GM12878 (cell line): ENCODE measurements at regions not wholly inside any gene's neighbourhood (a gene's known extent, or its start where the extent isn't known, plus 50 kb on each side); places are given as distances from the start of the nearest gene placed in this dataset.

ENCODE experiments used
- ATAC-seq: fragments of 200-7000 bp; cut with Tn5 transposase; 3 replicates; pipeline ENCODE4 v1.9.1; 2020; ENCODE audit warnings: mild to moderate bottlenecking, moderate library complexity
- BruUV-seq: library from RNA; stranded (reverse); fragments of 400-500 nt; replicated peaks from 2 replicates; lab custom pipeline; 2021; lab: Mats Ljungman, UMichigan
- CTCF ChIA-PET: fragments of 300-600 bp; sonication (Branson Sonifier 250); formaldehyde crosslinking; extraction: SDS; loops from one replicate; lab custom pipeline; 2021; ENCODE audit warnings: inconsistent platforms; lab: Yijun Ruan, JAX
- POLR2A ChIA-PET: fragments of 350-600 bp; formaldehyde crosslinking; extraction: SDS; loops from one replicate; lab custom pipeline; 2021; ENCODE audit warnings: inconsistent platforms; lab: Charles Lee
- RAD21 ChIA-PET: fragments of 300-600 bp; sonication (Branson Sonifier 250); formaldehyde crosslinking; loops from one replicate; lab custom pipeline; 2023; ENCODE audit warnings: antibody characterized with exemption; ENCODE audit not compliant: unreplicated experiment; lab: Charles Lee
- SMC1A ChIA-PET: fragments of 300-600 bp; sonication (Branson Sonifier 250); formaldehyde crosslinking; loops from one replicate; lab custom pipeline; 2023; ENCODE audit not compliant: unreplicated experiment, uncharacterized antibody; lab: Charles Lee
- DNase-seq: peaks from one replicate; pipeline ENCODE4 v3.0.0-alpha.2; 2011; ENCODE audit warnings: low read depth, low spot score
- FAIRE-seq: peaks from 3 replicates; lab custom pipeline; 2011; peaks lifted over from hg19 to GRCh38; lab: Jason Lieb, UNC
- H2AFZ ChIP-seq: 2 replicates; pipeline ENCODE4 v1.6.0; 2011; ENCODE audit warnings: low read depth, low read length, control low read depth; ENCODE audit not compliant: control insufficient read depth
- H3K27ac ChIP-seq: 2 replicates; pipeline ENCODE4 v1.5.1; 2011; ENCODE audit warnings: control low read depth; ENCODE audit not compliant: control insufficient read depth, insufficient read depth
- H3K27me3 ChIP-seq, 2 experiments: replicated peaks in 1 of 2; 2 replicates each; pipeline versions ENCODE4 v1.6.0 to v1.6.1; 2011; ENCODE audit warnings: low read length in 1 of 2; ENCODE audit not compliant: control insufficient read depth in 2 of 2, insufficient read depth in 2 of 2
- H3K36me3 ChIP-seq, 2 experiments: 2 replicates each; pipeline ENCODE4 v1.5.1; 2011; ENCODE audit warnings: low read length in 1 of 2; ENCODE audit not compliant: control insufficient read depth in 2 of 2, insufficient read depth in 2 of 2
- H3K4me1 ChIP-seq: 2 replicates; pipeline ENCODE4 v1.6.1; 2011; ENCODE audit warnings: mild to moderate bottlenecking, low read length, moderate library complexity, mixed read lengths; ENCODE audit not compliant: control insufficient read depth, insufficient read depth
- H3K4me2 ChIP-seq: 2 replicates; pipeline ENCODE4 v1.6.0; 2011; ENCODE audit warnings: control low read depth; ENCODE audit not compliant: control insufficient read depth, insufficient read depth
- H3K4me3 ChIP-seq: fragments of 200-600 bp; sonication (generic); 2 replicates; pipeline ENCODE4 v1.5.1; 2016
- H3K79me2 ChIP-seq: 2 replicates; pipeline ENCODE4 v1.6.0; 2011; ENCODE audit warnings: low read length; ENCODE audit not compliant: control insufficient read depth, insufficient read depth
- H3K9ac ChIP-seq: 2 replicates; pipeline ENCODE4 v1.8.0; 2011; ENCODE audit warnings: low read length, control low read depth, mixed read lengths; ENCODE audit not compliant: control insufficient read depth, insufficient read depth
- H3K9me3 ChIP-seq: replicated peaks from 3 replicates; pipeline ENCODE4 v1.5.1; 2011; ENCODE audit warnings: mild to moderate bottlenecking, low read length; ENCODE audit not compliant: control insufficient read depth, insufficient read depth
- H4K20me1 ChIP-seq: 2 replicates; pipeline ENCODE4 v1.6.0; 2011; ENCODE audit not compliant: control insufficient read depth, insufficient read depth
- ATF2 ChIP-seq: IDR thresholded peaks from 2 replicates; pipeline ENCODE4 v1.6.1; 2012; ENCODE audit warnings: low read length, inconsistent platforms
- ATF7 ChIP-seq: fragments of 450-650 bp; IDR thresholded peaks from 2 replicates; pipeline ENCODE4 v1.6.1; 2016; ENCODE audit warnings: low read depth, mild to moderate bottlenecking
- BCL11A ChIP-seq: IDR thresholded peaks from 2 replicates; pipeline ENCODE4 v1.6.1; 2011; ENCODE audit warnings: low read depth, low read length
- BMI1 ChIP-seq: fragments of 450-650 bp; IDR thresholded peaks from 2 replicates; pipeline ENCODE4 v1.6.1; 2016; ENCODE audit warnings: mild to moderate bottlenecking, moderate library complexity, borderline replicate concordance
- DPF2 ChIP-seq: fragments of 450-650 bp; IDR thresholded peaks from 2 replicates; pipeline ENCODE4 v1.6.1; 2017; ENCODE audit warnings: mild to moderate bottlenecking
- EP300 ChIP-seq, 2 experiments: fragments of 150-350 bp in 1 of 2; IDR thresholded peaks; 2 replicates each; pipeline ENCODE4 v1.6.1; 2011 to 2012; ENCODE audit warnings: low read depth in 2 of 2, low read length in 2 of 2, borderline replicate concordance in 1 of 2, improper control_type of control experiment in 1 of 2, inconsistent platforms in 1 of 2; ENCODE audit not compliant: control insufficient read depth in 1 of 2
- IKZF2 ChIP-seq, 2 experiments: fragments of 450-650 bp; IDR thresholded peaks; 2 replicates each; pipeline ENCODE4 v1.6.1; 2017; ENCODE audit warnings: mild to moderate bottlenecking in 2 of 2, moderate library complexity in 2 of 2
- IRF4 ChIP-seq: IDR thresholded peaks from 2 replicates; pipeline ENCODE4 v1.6.1; 2011; ENCODE audit warnings: low read depth, low read length
- JUNB ChIP-seq: IDR thresholded peaks from 2 replicates; pipeline ENCODE4 v1.6.1; 2016; ENCODE audit warnings: antibody characterized with exemption, mild to moderate bottlenecking
- JUND ChIP-seq: IDR thresholded peaks from 2 replicates; pipeline ENCODE4 v1.6.1; 2012; ENCODE audit warnings: low read depth, mild to moderate bottlenecking, low read length, improper control_type of control experiment, moderate library complexity
- LARP7 ChIP-seq: fragments of 450-650 bp; IDR thresholded peaks from 2 replicates; pipeline ENCODE4 v1.6.1; 2017; ENCODE audit warnings: mild to moderate bottlenecking
- MTA2 ChIP-seq: fragments of 450-650 bp; IDR thresholded peaks from 2 replicates; pipeline ENCODE4 v1.6.1; 2016; ENCODE audit warnings: low read depth, mild to moderate bottlenecking, moderate library complexity
- MXI1 ChIP-seq: fragments of 150-350 bp; IDR thresholded peaks from 2 replicates; pipeline ENCODE4 v1.6.1; 2011; ENCODE audit warnings: low read depth, mild to moderate bottlenecking, inconsistent platforms, low read length, improper control_type of control experiment
- MYB ChIP-seq: fragments of 150-350 bp; IDR thresholded peaks from 2 replicates; pipeline ENCODE4 v1.6.1; 2014; ENCODE audit warnings: mild to moderate bottlenecking, low read depth, low read length, borderline replicate concordance
- NFIC ChIP-seq: IDR thresholded peaks from 2 replicates; pipeline ENCODE4 v1.6.1; 2012; ENCODE audit warnings: low read depth, mild to moderate bottlenecking, inconsistent platforms, low read length, moderate library complexity
- NFYA ChIP-seq: IDR thresholded peaks from 2 replicates; pipeline ENCODE4 v1.6.1; 2011; ENCODE audit warnings: low read depth, mild to moderate bottlenecking, low read length, improper control_type of control experiment, borderline replicate concordance
- PAX8 ChIP-seq: fragments of 450-650 bp; IDR thresholded peaks from 2 replicates; pipeline ENCODE4 v1.6.1; 2017; ENCODE audit warnings: mild to moderate bottlenecking, moderate library complexity
- POLR2AphosphoS2 ChIP-seq: IDR thresholded peaks from 2 replicates; pipeline ENCODE4 v1.6.1; 2011; ENCODE audit warnings: low read depth, mild to moderate bottlenecking, low read length, improper control_type of control experiment, moderate library complexity
- POU2F2 ChIP-seq: IDR thresholded peaks from 3 replicates; pipeline ENCODE4 v1.6.1; 2011; ENCODE audit warnings: low read depth, mild to moderate bottlenecking, low read length, borderline replicate concordance
- RELB ChIP-seq: fragments of 450-650 bp; IDR thresholded peaks from 2 replicates; pipeline ENCODE4 v1.6.1; 2017; ENCODE audit warnings: low read depth, mild to moderate bottlenecking, moderate library complexity
- RUNX3 ChIP-seq: IDR thresholded peaks from 2 replicates; pipeline ENCODE4 v1.6.1; 2012; ENCODE audit warnings: low read length, inconsistent platforms
- SPI1 ChIP-seq: IDR thresholded peaks from 2 replicates; pipeline ENCODE4 v1.6.1; 2011; ENCODE audit warnings: low read depth, mild to moderate bottlenecking, low read length, moderate library complexity, borderline replicate concordance; ENCODE audit not compliant: insufficient read depth
- SUZ12 ChIP-seq: fragments of 200-600 bp; sonication (generic); IDR thresholded peaks from one replicate; pipeline ENCODE4 v1.6.1; 2018; ENCODE audit warnings: antibody characterized with exemption, mild to moderate bottlenecking; ENCODE audit not compliant: unreplicated experiment
- ZNF217 ChIP-seq: fragments of 450-650 bp; IDR thresholded peaks from 2 replicates; pipeline ENCODE4 v1.6.1; 2017; ENCODE audit warnings: antibody characterized with exemption, mild to moderate bottlenecking
- ZNF384 ChIP-seq: IDR thresholded peaks from 2 replicates; pipeline ENCODE4 v1.6.1; 2012; ENCODE audit warnings: low read depth, mild to moderate bottlenecking, low read length, improper control_type of control experiment, borderline replicate concordance
- in situ Hi-C: fragments of 300-500 bp; cut with MboI; formaldehyde crosslinking; loops from 9 replicates; pipeline ENCODE4 v1.14.3; 2018; ENCODE audit warnings: mixed read lengths
- intact Hi-C: fragments of 100-400 bp; cut with micrococcal nuclease; formaldehyde crosslinking; loops from one replicate; pipeline ENCODE4 v1.14.2; 2022; ENCODE audit not compliant: unreplicated experiment

GRCh38 chr4:164606478-164606877, 147.5 kb upstream of the SMIM31 start:
- DNase-seq (no peak), ATAC-seq (peak; percentile 90), FAIRE-seq (peak; percentile 62)
- no peaks in the 10 kb centered on the region for H3K4me1 ChIP-seq
- H3K4me3 ChIP-seq: no peak overlapping the region
- H3K27me3 ChIP-seq: no peaks in the 10 kb centered on the region
- no peak overlapping the region for H3K27ac ChIP-seq
- ChIA-PET CTCF (no interaction called here), SMC1A (interaction anchor here (0.6 kb wide), 1 partner anchor 865 kb away, joined by 5 read pairs; no protein-coding TSS in a partner anchor), RAD21 (no interaction called here), POLR2A (no interaction called here)
- no peak overlapping the region for H3K4me2 ChIP-seq
- intact Hi-C loops: no loop called here
- H3K9me3 ChIP-seq: no peaks in the 10 kb centered on the region
- no peaks in the 10 kb centered on the region for H3K79me2 ChIP-seq
- in situ Hi-C loops: no loop called here
- H3K9ac ChIP-seq: no peak overlapping the region
- no TSS peak for BruUV-seq
- H4K20me1 ChIP-seq: no peaks in the 10 kb centered on the region
- no peak overlapping the region for H2AFZ ChIP-seq
- H3K36me3 ChIP-seq: no peaks in the 10 kb centered on the region
- no peak for TF ChIP-seq POU2F2
- TF ChIP-seq LARP7: no peak
- TF ChIP-seq SUZ12: no peak
- 0 out of 2 replicates have a peak, but pooled peaks have one; percentile 23 for TF ChIP-seq BMI1
- TF ChIP-seq MTA2: peak; percentile 87
- peak; percentile 49; the same call in 1 of the 2 replicates for TF ChIP-seq ATF7
- peak; percentile 82 for TF ChIP-seq DPF2
- peak; percentile 70; the same call in 1 of the 2 replicates for TF ChIP-seq ZNF217
- TF ChIP-seq IRF4: peak; percentile 52; the same call in 1 of the 2 replicates
- no peak for TF ChIP-seq POLR2AphosphoS2
- no peak for TF ChIP-seq NFYA
- peak; percentile 43; the same call in 1 of the 2 replicates for TF ChIP-seq RELB
- TF ChIP-seq EP300 (IDR thresholded peaks at IDR 0.05; ENCODE audit: borderline replicate concordance in 1 of 2, control insufficient read depth in 1 of 2, low read depth in 2 of 2, low read length in 2 of 2): peak in 1 of 2 experiments; percentile 73; a peak in 2 of 4 replicates
- TF ChIP-seq PAX8: no peak
- peak; percentile 69; the same call in 1 of the 2 replicates for TF ChIP-seq SPI1
- peak; percentile 54; the same call in 1 of the 2 replicates for TF ChIP-seq NFIC
- no peak for TF ChIP-seq MYB
- peak; percentile 20 to 58; a peak in 1 of 4 replicates for TF ChIP-seq IKZF2 (IDR thresholded peaks at IDR 0.05)
- no peak for TF ChIP-seq MXI1
- peak; percentile 73 for TF ChIP-seq RUNX3
- TF ChIP-seq ZNF384: peak; percentile 67; the same call in 1 of the 2 replicates
- TF ChIP-seq JUNB: peak; percentile 84
- TF ChIP-seq JUND: peak; percentile 50; the same call in 1 of the 2 replicates
- peak; percentile 33; the same call in 1 of the 2 replicates for TF ChIP-seq ATF2
- TF ChIP-seq BCL11A: peak; percentile 60
